HUES6 (cell line): ENCODE measurements at regions not wholly inside any gene's neighbourhood (a gene's known extent, or its start where the extent isn't known, plus 50 kb on each side); places are given as distances from the start of the nearest gene placed in this dataset.
"Not testable (repeated sequence)": the region's sequence is repeated elsewhere in the genome, so short reads cannot be mapped to it uniquely, and the experiment has no call there.

Experiments used
- H3K27ac ChIP-seq: 2 replicates; pipeline ENCODE4 v1.7.0; 2013; ENCODE audit warnings: low read depth, mild to moderate bottlenecking, low read length, inconsistent platforms
- H3K27me3 ChIP-seq: 2 replicates; pipeline ENCODE4 v1.6.1; 2013; ENCODE audit warnings: low read length; ENCODE audit not compliant: control insufficient read depth, insufficient read depth
- H3K36me3 ChIP-seq: 2 replicates; pipeline ENCODE4 v1.6.1; 2013; ENCODE audit warnings: low read length; ENCODE audit not compliant: control insufficient read depth, insufficient read depth
- H3K4me1 ChIP-seq: 2 replicates; pipeline ENCODE4 v1.6.1; 2013; ENCODE audit warnings: low read length; ENCODE audit not compliant: control insufficient read depth, insufficient read depth
- H3K4me3 ChIP-seq: 2 replicates; pipeline ENCODE4 v1.5.1; 2013; ENCODE audit warnings: low read depth, low read length
- H3K9ac ChIP-seq: one replicate; pipeline ENCODE4 v1.6.1; 2013; ENCODE audit warnings: mild to moderate bottlenecking, low read length
- H3K9me3 ChIP-seq: 2 replicates; pipeline ENCODE4 v1.6.1; 2013; ENCODE audit warnings: low read depth, low read length; ENCODE audit not compliant: control insufficient read depth, insufficient read depth

GRCh38 chr11:116033931-116034553, 529.8 kb upstream of the CADM1 start:
- no peak overlapping the region for H3K9ac ChIP-seq
- no peak overlapping the region for H3K27ac ChIP-seq
- no peaks in the 10 kb centered on the region for H3K36me3 ChIP-seq
- no peaks in the 10 kb centered on the region for H3K9me3 ChIP-seq
- peaks cover 17% of the 10 kb centered on the region for H3K4me1 ChIP-seq
- H3K4me3 ChIP-seq: no peak overlapping the region
- peaks cover 8% of the 10 kb centered on the region; the same call in 1 of the 2 replicates for H3K27me3 ChIP-seq

DNA sequence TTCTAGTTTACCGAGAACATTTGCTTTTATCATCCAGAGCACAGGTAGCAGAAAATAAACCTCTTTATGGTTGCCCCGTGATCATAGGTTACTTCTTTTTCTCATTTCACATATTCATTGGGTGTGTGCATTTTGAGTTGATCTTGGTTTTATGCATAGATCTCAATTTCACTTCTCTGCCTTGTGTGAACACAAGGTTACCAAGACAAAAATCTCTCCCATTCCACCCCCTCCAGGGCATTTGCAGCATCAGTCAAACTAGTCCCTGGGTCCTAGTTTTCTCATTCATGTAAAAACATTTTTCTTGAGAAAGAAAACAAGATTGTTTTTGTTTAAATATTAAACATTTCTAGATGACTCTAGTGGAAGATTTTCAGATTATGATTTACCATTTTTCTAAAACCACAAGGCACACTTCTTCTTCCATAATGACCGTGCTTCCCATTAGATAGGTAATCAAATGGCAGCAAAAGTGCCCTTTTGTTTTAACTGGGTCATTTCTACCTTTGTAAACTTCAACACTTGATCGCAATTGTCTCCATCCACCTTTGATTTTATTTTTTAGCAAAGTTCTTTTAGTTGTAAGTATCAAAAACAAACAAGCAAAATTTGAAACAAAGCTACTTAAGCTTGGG, 526.6 kb upstream of the CADM1 start:
- Histone ChIP-seq H3K4me1 (peaks cover 8% of the 10 kb centered on the region), H3K9me3 (no peaks in the 10 kb centered on the region), H3K4me3 (no peak overlapping the region), H3K27ac (no peak overlapping the region), H3K9ac (no peak overlapping the region), H3K36me3 (no peaks in the 10 kb centered on the region), H3K27me3 (peaks cover 4% of the 10 kb centered on the region; the same call in 1 of the 2 replicates)

- H3K27me3 ChIP-seq, H3K4me3 ChIP-seq, H3K9me3 ChIP-seq, H3K27ac ChIP-seq, H3K9ac ChIP-seq, H3K36me3 ChIP-seq, H3K4me1 ChIP-seq: not testable (repeated sequence)
Observed at GRCh38 chr11:116028506-116028905, 524.3 kb upstream of the CADM1 start.

DNA sequence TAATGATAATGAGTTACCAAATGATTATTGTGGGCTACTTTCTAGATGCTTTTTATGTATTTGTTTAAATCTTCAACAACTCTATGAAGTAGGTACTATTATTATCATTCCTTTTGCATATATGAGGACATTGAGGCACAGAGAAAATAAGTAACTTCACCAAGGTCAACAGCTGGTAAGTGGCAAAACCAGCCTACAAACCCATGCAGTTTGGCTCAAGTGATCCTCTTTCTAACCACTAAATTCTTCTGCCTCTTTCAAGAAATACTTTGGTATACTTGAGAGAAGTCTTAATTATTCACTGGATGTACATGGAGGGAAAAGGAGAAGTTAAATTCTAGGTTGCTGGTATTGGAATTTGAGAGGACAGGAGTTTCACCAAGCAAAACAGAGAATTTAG, 495.2 kb upstream of the CADM1 start:
- Histone ChIP-seq H3K27ac (no peak overlapping the region), H3K36me3 (no peaks in the 10 kb centered on the region), H3K9me3 (no peaks in the 10 kb centered on the region), H3K27me3 (peaks cover 19% of the 10 kb centered on the region), H3K9ac (no peak overlapping the region), H3K4me1 (no peaks in the 10 kb centered on the region), H3K4me3 (no peak overlapping the region)

GRCh38 chr11:115996808-115997188, 492.6 kb upstream of the CADM1 start:
- Histone ChIP-seq H3K27me3 (peaks cover 19% of the 10 kb centered on the region), H3K4me3 (no peak overlapping the region), H3K4me1 (no peaks in the 10 kb centered on the region), H3K9me3 (no peaks in the 10 kb centered on the region), H3K36me3 (no peaks in the 10 kb centered on the region), H3K9ac (no peak overlapping the region), H3K27ac (no peak overlapping the region)

DNA sequence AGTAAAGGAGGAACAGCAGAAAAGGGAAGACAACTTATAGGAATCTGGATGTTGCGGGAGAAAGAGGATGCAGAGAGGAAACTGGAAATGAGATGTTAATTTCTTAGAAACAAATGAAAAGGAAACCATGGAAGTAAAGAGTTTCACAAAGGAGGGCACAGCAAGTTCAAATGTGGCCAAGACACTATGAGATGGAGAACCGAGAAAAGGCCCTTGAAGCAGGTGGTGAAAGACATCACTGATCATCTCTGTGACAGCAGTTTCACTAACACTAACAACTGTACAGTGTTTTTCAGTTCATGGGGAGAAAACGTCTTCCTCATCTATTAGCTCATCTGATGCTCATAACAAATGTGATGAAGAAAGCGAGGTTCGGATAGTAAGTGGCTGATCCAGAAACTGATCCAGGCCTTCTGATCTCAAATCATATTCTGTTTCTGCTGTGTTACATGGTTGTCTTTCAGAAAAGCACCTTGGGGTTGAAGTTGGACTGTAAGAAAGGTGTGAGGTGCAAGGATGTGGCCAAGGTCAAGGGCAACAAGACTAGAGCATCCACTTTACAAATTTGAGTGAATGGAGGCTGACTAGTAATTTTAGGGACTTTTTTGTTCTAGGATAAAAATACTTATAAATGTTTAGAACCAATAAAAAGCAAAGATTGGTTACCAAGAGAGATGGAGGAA, 492.1 kb upstream of the CADM1 start:
- H3K4me1 ChIP-seq: no peaks in the 10 kb centered on the region
- no peak overlapping the region for H3K9ac ChIP-seq
- H3K36me3 ChIP-seq: no peaks in the 10 kb centered on the region
- no peaks in the 10 kb centered on the region for H3K9me3 ChIP-seq
- H3K27ac ChIP-seq: no peak overlapping the region
- H3K4me3 ChIP-seq: no peak overlapping the region
- peaks cover 19% of the 10 kb centered on the region for H3K27me3 ChIP-seq

- Histone ChIP-seq H3K27me3 (peaks cover 6% of the 10 kb centered on the region; the same call in 1 of the 2 replicates), H3K36me3 (no peaks in the 10 kb centered on the region), H3K9ac (no peak overlapping the region), H3K4me1 (no peaks in the 10 kb centered on the region; the same call in 1 of the 2 replicates), H3K9me3 (no peaks in the 10 kb centered on the region), H3K4me3 (no peak overlapping the region), H3K27ac (no peak overlapping the region)
Observed at GRCh38 chr11:115993590-115993989, 489.4 kb upstream of the CADM1 start.

DNA sequence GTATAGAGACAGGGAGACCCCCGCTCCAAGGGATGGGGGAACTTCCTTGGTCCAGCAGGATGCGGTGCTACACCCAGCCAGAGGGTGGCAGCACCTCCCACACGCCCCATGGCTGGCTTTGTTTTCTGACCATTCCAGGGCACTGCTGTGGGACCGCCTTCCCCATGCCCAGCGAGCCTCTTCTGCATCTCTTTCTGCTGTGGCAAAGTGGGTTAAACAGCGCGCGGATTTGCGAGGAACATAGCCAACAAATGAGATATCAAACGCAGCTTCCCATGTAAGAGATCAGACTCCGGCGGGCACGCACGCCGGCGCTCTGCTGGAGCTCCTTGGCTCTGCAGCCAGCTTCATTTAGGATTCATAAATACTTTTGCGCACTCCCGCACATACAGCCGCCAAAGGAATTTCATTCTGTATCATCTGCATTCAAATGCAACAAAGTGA, 485.8 kb upstream of the CADM1 start:
- Histone ChIP-seq H3K4me3 (no peak overlapping the region), H3K27ac (no peak overlapping the region), H3K36me3 (no peaks in the 10 kb centered on the region), H3K9me3 (no peaks in the 10 kb centered on the region), H3K4me1 (no peaks in the 10 kb centered on the region; the same call in 1 of the 2 replicates), H3K9ac (no peak overlapping the region), H3K27me3 (no peaks in the 10 kb centered on the region)

- H3K4me1 ChIP-seq: no peaks in the 10 kb centered on the region; the same call in 1 of the 2 replicates
- H3K9me3 ChIP-seq: no peaks in the 10 kb centered on the region
- no peaks in the 10 kb centered on the region for H3K36me3 ChIP-seq
- H3K27me3 ChIP-seq: no peaks in the 10 kb centered on the region; the same call in 1 of the 2 replicates
- no peak overlapping the region for H3K4me3 ChIP-seq
- H3K9ac ChIP-seq: no peak overlapping the region
- no peak overlapping the region for H3K27ac ChIP-seq
Observed at GRCh38 chr11:115985896-115986295, 481.7 kb upstream of the CADM1 start.

DNA sequence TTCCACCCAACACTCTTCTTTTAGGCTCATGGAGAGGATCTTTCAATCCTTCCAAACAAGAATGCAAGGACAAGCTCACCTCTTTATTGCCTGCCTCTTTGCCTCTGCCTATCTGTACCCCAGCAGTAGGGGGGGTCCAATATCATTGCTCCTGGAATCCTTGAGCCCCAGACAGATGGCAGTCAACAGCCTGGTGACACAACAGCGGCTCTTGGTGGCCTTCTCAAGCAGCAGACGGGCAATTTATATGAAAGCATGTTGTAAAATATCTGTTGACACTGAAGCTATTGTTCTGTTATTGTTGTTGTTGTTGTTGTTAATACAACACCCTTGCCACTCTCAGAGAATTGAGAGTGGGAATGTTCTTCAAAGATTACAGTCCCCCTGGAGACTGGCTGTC, 480.0 kb upstream of the CADM1 start:
- Histone ChIP-seq H3K4me3 (no peak overlapping the region), H3K36me3 (no peaks in the 10 kb centered on the region), H3K4me1 (no peaks in the 10 kb centered on the region), H3K27ac (no peak overlapping the region), H3K27me3 (no peaks in the 10 kb centered on the region; the same call in 1 of the 2 replicates), H3K9ac (no peak overlapping the region), H3K9me3 (no peaks in the 10 kb centered on the region)

DNA sequence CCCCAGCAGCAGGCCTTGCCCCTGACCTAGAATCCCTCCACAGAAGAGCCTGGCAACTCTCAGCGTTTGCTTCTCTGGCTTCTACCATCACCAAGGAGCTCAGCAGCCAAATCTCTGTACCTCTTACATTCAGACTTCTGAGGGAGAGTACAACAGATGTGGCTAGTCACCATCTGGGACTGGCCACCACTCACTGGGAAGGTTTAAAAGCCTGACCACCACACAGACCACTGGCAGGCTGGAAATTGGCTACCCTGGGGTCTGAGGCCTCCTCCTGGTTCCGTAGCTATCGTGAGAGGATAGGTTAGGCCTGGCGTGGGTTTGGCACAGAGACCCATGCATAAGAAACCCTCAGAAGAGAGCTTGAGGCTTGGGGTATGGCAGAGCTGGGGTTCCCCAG, 478.5 kb upstream of the CADM1 start:
- H3K9me3 ChIP-seq: no peaks in the 10 kb centered on the region
- no peaks in the 10 kb centered on the region for H3K4me1 ChIP-seq
- H3K4me3 ChIP-seq: no peak overlapping the region
- no peaks in the 10 kb centered on the region for H3K36me3 ChIP-seq
- H3K27me3 ChIP-seq: peaks cover 6% of the 10 kb centered on the region; the same call in 1 of the 2 replicates
- no peak overlapping the region for H3K9ac ChIP-seq
- no peak overlapping the region for H3K27ac ChIP-seq
